HEK293T (cell line): ENCODE measurements at regions not wholly inside any gene's neighbourhood (a gene's known extent, or its start where the extent isn't known, plus 50 kb on each side); places are given as distances from the start of the nearest gene placed in this dataset.

Source experiments
- CTCF ChIA-PET: fragments of 350-600 bp; formaldehyde crosslinking; extraction: SDS; loops from one replicate; lab custom pipeline; 2021; ENCODE audit warnings: antibody characterized with exemption, inconsistent platforms; lab: Yijun Ruan, JAX
- POLR2A ChIA-PET: fragments of 350-600 bp; formaldehyde crosslinking; extraction: SDS; loops from one replicate; lab custom pipeline; 2020; ENCODE audit warnings: antibody characterized with exemption, inconsistent platforms; lab: Yijun Ruan, JAX
- DNase-seq: peaks from one replicate; pipeline ENCODE4 v3.0.0; 2012; ENCODE audit warnings: mixed read lengths; ENCODE audit errors: extremely low spot score
- ARNT ChIP-seq: fragments of 450-650 bp; IDR thresholded peaks from 2 replicates; pipeline ENCODE4 v1.6.1; 2017; ENCODE audit warnings: mild to moderate bottlenecking
- BHLHE40 ChIP-seq: fragments of 450-650 bp; IDR thresholded peaks from 2 replicates; pipeline ENCODE4 v1.6.1; 2016; ENCODE audit warnings: mild to moderate bottlenecking, moderate library complexity, borderline replicate concordance
- CTBP1 ChIP-seq: fragments of 450-650 bp; IDR thresholded peaks from 2 replicates; pipeline ENCODE4 v1.6.1; 2016; ENCODE audit warnings: borderline replicate concordance
- ELF4 ChIP-seq: fragments of 450-650 bp; IDR thresholded peaks from 2 replicates; pipeline ENCODE4 v1.6.1; 2017; ENCODE audit warnings: antibody characterized with exemption
- FOXA1 ChIP-seq: fragments of 450-650 bp; IDR thresholded peaks from 2 replicates; pipeline ENCODE4 v1.6.1; 2016; ENCODE audit warnings: mild to moderate bottlenecking
- FOXK2 ChIP-seq: fragments of 450-650 bp; IDR thresholded peaks from 2 replicates; pipeline ENCODE4 v1.6.1; 2016; ENCODE audit warnings: mild to moderate bottlenecking
- FOXM1 ChIP-seq: fragments of 450-650 bp; IDR thresholded peaks from 2 replicates; pipeline ENCODE4 v1.6.1; 2017; ENCODE audit warnings: mild to moderate bottlenecking, borderline replicate concordance
- HDGF ChIP-seq: fragments of 450-650 bp; IDR thresholded peaks from 2 replicates; pipeline ENCODE4 v1.6.1; 2017; ENCODE audit warnings: antibody characterized with exemption, borderline replicate concordance
- L3MBTL2 ChIP-seq: fragments of 450-650 bp; conservative IDR thresholded peaks from 2 replicates; pipeline ENCODE4 v1.6.1; 2016; ENCODE audit warnings: mild to moderate bottlenecking
- LEF1 ChIP-seq: fragments of 450-650 bp; IDR thresholded peaks from 2 replicates; pipeline ENCODE4 v1.6.1; 2017; ENCODE audit warnings: mild to moderate bottlenecking, borderline replicate concordance
- NFRKB ChIP-seq: fragments of 450-650 bp; IDR thresholded peaks from 2 replicates; pipeline ENCODE4 v1.6.1; 2016; ENCODE audit warnings: mild to moderate bottlenecking, moderate library complexity
- SP1 ChIP-seq: fragments of 450-650 bp; IDR thresholded peaks from 2 replicates; pipeline ENCODE4 v1.6.1; 2017
- SUZ12 ChIP-seq: fragments of 450-650 bp; IDR thresholded peaks from 2 replicates; pipeline ENCODE4 v1.6.1; 2016; ENCODE audit warnings: mild to moderate bottlenecking
- TARDBP ChIP-seq: fragments of 450-650 bp; IDR thresholded peaks from 2 replicates; pipeline ENCODE4 v1.6.1; 2016
- ZNF384 ChIP-seq: fragments of 450-650 bp; IDR thresholded peaks from 2 replicates; pipeline ENCODE4 v1.6.1; 2016
- TF ChIP-seq, protein P1 (sequence below): fragments of 450-650 bp; IDR thresholded peaks from 2 replicates; pipeline ENCODE4 v1.6.1; 2016

DNA sequence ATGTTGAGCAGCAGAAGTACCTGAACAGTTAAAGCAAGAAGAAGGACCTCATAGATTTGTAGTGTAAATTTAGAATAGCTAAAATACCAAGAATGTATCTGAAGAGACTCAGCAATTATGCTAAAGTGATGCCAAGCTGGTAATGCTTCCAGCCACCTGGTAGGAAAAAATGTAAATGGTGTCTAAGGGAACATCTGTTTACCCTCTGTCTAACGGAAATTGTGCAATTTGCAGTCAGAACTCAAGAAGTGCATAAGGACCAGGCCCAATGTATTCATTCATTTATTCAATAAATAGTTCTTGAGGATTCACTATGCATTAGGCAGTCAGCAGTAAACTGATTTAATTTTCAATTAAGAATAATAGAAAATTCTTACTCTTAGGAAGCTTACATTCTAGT, 116.0 kb upstream of the ADGRL4 start:
- ChIA-PET CTCF (no interaction called here), POLR2A (no interaction called here)
- TF ChIP-seq FOXA1: no peak
- no peak for TF ChIP-seq L3MBTL2
- no peak for TF ChIP-seq FOXK2
- no peak for TF ChIP-seq BHLHE40
- TF ChIP-seq CTBP1: no peak
- TF ChIP-seq SP1: no peak
- TF ChIP-seq FOXM1: no peak
- TF ChIP-seq, protein P1, sequence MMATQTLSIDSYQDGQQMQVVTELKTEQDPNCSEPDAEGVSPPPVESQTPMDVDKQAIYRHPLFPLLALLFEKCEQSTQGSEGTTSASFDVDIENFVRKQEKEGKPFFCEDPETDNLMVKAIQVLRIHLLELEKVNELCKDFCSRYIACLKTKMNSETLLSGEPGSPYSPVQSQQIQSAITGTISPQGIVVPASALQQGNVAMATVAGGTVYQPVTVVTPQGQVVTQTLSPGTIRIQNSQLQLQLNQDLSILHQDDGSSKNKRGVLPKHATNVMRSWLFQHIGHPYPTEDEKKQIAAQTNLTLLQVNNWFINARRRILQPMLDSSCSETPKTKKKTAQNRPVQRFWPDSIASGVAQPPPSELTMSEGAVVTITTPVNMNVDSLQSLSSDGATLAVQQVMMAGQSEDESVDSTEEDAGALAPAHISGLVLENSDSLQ: no peak
- no peak for TF ChIP-seq ARNT
- no peak for TF ChIP-seq ELF4
- no peak for TF ChIP-seq LEF1
- TF ChIP-seq NFRKB: no peak
- no peak for TF ChIP-seq ZNF384
- no peak for TF ChIP-seq SUZ12
- no peak for TF ChIP-seq HDGF
- TF ChIP-seq TARDBP: no peak
- DNase-seq: no peak

DNA sequence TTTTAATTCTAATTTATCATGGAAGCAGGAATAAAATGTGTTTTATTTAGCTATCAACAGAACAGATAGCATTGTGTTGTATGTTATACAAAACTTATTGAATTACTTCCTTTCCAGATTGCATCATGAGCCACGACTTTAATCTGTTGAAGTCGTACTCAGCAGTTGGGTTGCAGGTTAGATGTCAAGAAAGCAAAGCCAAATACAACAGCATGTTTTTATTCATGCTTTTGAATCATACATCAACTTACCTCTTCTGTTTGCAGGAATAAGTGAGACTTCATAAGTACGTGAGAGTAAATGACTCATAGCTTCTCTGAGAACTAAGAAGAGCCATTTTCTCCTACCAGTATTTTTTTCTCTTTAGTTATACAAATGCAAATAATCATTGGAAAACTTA, 110.8 kb upstream of the ADGRL4 start:
- ChIA-PET POLR2A (no interaction called here), CTCF (no interaction called here)
- TF ChIP-seq FOXA1 (no peak), ARNT (no peak), LEF1 (no peak), SUZ12 (no peak), BHLHE40 (no peak), FOXM1 (no peak), NFRKB (no peak), HDGF (no peak)
- no peak for DNase-seq

DNA sequence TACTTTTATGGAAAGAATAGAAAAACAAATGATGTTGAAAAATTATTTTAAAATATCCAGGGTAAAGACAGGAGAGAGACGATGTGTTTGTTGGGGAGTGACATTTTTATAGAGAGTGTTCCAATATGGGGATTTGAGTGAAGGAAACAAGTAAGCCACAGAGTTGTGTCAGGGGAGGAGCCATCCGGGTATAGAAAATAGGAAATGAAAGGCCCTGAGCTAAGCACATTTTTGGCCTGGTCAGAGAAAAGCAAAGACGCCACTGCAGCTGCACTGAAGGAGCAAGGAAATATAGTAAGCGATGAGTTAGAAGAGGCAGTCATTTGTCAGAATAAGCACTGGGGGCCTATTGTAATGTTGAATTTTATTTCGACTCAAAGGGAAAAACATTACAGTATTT, 107.3 kb upstream of the ADGRL4 start:
- no peak for TF ChIP-seq FOXA1
- TF ChIP-seq ARNT: no peak
- TF ChIP-seq NFRKB: no peak
- no peak for TF ChIP-seq FOXM1
- TF ChIP-seq LEF1: no peak
- TF ChIP-seq CTBP1: no peak
- TF ChIP-seq SP1: no peak
- no peak for DNase-seq
- POLR2A ChIA-PET: no interaction called here
- CTCF ChIA-PET: no interaction called here

DNA sequence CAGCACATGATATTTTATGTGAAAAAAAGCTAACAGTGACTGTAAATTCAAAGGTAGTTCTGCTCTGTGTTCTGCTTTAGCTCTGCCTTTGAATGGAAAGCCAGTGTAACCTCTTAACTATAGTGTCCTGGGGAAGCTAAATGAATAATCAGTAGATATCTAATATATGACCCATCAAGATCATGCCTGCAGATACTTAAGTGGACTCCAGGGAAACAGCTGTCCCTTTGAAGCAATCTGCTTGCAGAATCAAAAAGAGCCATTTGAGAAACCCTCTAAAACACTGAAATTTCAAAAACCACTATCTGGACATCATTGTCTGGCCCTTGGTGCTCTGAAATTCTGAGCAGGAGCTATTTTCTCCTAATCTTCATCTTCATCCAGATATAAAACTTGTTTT, 104.2 kb upstream of the ADGRL4 start:
- TF ChIP-seq SUZ12 (no peak), ELF4 (no peak), NFRKB (no peak), FOXM1 (no peak), SP1 (no peak), ZNF384 (no peak), CTBP1 (no peak), FOXK2 (no peak), HDGF (no peak), BHLHE40 (no peak)
- TF ChIP-seq, protein P1: no peak
- DNase-seq: no peak
- ChIA-PET POLR2A (no interaction called here), CTCF (interaction anchor here (0.6 kb wide), 1 partner anchor 73 kb away, joined by 6 read pairs; no protein-coding TSS in a partner anchor)

DNA sequence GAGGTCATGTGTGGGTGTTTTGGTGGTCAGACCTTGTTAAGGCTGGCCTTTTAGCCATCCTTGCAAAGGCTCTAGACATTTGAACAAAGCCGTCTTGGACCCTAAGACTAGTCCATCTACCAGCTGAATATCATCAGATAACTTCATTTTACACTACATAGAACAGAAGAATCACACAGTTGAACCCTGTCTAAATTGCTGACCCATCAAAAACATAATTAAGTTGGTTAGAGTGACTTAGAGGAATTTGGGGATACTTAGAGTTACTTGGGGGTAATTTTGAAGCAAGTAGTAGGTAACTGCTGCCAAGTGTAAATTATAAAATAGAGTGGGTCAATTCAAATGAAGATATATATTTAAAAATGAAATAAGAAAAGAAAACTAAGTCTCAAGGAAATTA, 102.9 kb upstream of the ADGRL4 start:
- POLR2A ChIA-PET: no interaction called here
- TF ChIP-seq FOXA1 (no peak), LEF1 (no peak), SP1 (no peak)
- TF ChIP-seq, protein P1: no peak
- CTCF ChIA-PET: no interaction called here
- no peak for DNase-seq

DNA sequence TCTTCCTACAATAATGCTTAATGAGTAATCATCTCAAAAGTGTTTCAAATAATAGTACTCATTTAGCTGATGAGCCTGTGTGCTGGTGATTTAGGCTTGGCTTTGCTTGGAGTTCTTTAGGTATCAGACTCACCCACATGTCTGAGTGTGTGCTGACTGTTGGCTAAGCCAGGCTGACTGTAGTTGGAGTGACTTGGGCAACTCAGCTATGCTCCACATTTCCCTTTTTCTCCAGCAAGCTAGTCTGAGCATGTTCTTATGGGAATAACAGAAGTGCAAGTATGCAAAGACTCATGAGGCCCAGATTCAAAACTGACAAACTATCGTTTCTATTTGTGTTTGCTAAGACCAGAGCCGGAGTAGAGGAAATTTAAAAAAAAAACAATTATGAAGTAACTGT, 99.0 kb upstream of the ADGRL4 start:
- no peak for TF ChIP-seq BHLHE40
- TF ChIP-seq CTBP1: no peak
- TF ChIP-seq ZNF384: no peak
- TF ChIP-seq L3MBTL2: no peak
- TF ChIP-seq TARDBP: no peak
- TF ChIP-seq, protein P1: no peak
- no peak for TF ChIP-seq FOXA1
- TF ChIP-seq FOXM1: no peak
- no peak for TF ChIP-seq LEF1
- TF ChIP-seq ARNT: no peak
- DNase-seq: no peak
- CTCF ChIA-PET: no interaction called here
- POLR2A ChIA-PET: no interaction called here

DNA sequence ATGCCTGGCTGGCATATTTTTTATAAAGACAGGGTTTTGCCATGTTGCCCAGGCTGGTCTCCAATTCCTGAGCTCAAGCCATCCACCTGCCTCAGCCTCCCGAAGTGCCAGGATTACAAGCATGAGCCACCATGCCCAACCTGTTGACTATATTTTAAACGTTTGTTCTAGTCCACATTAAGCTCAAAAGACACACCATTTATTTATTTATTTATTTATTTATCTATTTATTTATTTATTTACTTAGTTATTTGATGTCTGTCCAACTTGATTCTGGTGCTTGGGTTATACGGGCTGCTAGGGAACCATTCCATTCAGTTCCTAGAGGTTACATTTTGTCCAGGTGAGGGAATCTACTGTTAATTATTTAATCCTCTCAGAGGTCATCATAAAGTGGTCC, 98.1 kb upstream of the ADGRL4 start:
- CTCF ChIA-PET: no interaction called here
- no peak for TF ChIP-seq CTBP1
- TF ChIP-seq SP1: no peak
- no peak for TF ChIP-seq HDGF
- no peak for TF ChIP-seq BHLHE40
- TF ChIP-seq SUZ12: no peak
- TF ChIP-seq FOXA1: no peak
- TF ChIP-seq, protein P1: no peak
- no peak for TF ChIP-seq FOXM1
- TF ChIP-seq ZNF384: no peak
- no peak for TF ChIP-seq ELF4
- no peak for TF ChIP-seq ARNT
- TF ChIP-seq TARDBP: no peak
- TF ChIP-seq FOXK2: no peak
- no peak for TF ChIP-seq NFRKB
- no peak for TF ChIP-seq L3MBTL2
- no peak for TF ChIP-seq LEF1
- POLR2A ChIA-PET: no interaction called here

More for the DNA sequence above, 98.1 kb upstream of the ADGRL4 start:
- DNase-seq: no peak
